ENCODE measurements at regions not wholly inside any gene's neighbourhood (a gene's known extent, or its start where the extent isn't known, plus 50 kb on each side); places are given as distances from the start of the nearest gene placed in this dataset.

DNA sequence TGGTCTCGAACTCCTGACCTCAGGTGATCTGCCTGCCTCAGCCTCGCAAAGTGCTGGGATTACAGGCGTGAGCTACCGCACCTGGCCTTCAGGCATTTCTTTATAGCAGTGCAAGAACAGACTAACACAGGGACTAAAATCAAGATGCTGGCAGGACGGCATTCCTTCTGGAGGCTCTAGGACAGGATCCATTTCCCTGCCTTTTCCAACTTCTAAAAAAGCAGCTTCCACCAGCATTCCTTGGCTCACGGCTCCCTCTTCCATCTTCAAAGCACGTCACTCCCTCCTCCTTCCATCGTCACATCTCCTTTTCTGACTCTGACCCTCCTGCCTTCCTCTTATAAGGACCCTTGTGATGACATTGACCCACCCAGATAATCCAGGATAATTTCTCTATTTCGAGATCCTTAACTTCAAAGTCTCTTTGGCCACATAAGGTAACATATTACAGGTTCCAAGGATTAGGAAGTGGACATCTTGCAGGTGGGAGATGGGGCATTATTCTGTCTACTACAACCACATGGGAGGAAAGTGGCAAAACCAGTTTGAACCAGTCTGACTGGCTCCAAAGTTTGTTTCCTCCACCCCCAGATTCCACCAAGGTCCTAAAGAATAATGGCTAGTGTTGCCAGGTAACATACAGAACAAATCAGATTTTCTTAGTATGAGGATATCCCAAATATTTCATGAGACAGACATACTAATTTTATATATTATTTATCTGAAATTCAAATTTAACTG is 172.5 kb downstream of the MN1 start:
- FAIRE-seq (no peak), DNase-seq (ENCODE audit: low read depth) (no peak)
- Mint-ChIP-seq H3K36me3 (ENCODE audit: low read depth, unreplicated experiment) (no peaks in the 10 kb centered on the region), H3K27me3 (ENCODE audit: low read depth, unreplicated experiment) (peaks cover 5% of the 10 kb centered on the region), H3K4me3 (ENCODE audit: unreplicated experiment) (no peak overlapping the region), H3K27ac (ENCODE audit: unreplicated experiment) (no peak overlapping the region), H3K9me3 (ENCODE audit: unreplicated experiment) (peaks cover 4% of the 10 kb centered on the region), H3K4me1 (ENCODE audit: low read depth, unreplicated experiment) (peaks cover 9% of the 10 kb centered on the region)
- Histone ChIP-seq H3K9ac (ENCODE audit: low read length) (no peak overlapping the region), H3K36me3 (ENCODE audit: insufficient read depth, low read length) (no peaks in the 10 kb centered on the region), H3K4me2 (ENCODE audit: low read length) (no peak overlapping the region), H2AFZ (ENCODE audit: low read depth, low read length) (no peak overlapping the region), H3K4me1 (ENCODE audit: insufficient read depth, low read length) (no peaks in the 10 kb centered on the region), H3K9me3 (ENCODE audit: insufficient read depth, low read depth, low read length) (no peaks in the 10 kb centered on the region), H3K4me3 (ENCODE audit: insufficient read depth, low read depth, low read length) (no peak overlapping the region), H3K27ac (ENCODE audit: low read depth, low read length) (no peak overlapping the region), H3K27me3 (ENCODE audit: insufficient read depth, low read length) (peaks cover 4% of the 10 kb centered on the region), H3K79me2 (ENCODE audit: insufficient read depth, low read length) (no peaks in the 10 kb centered on the region), H4K20me1 (ENCODE audit: insufficient read depth, low read length) (no peaks in the 10 kb centered on the region)
- TF ChIP-seq EZH2 (IDR thresholded peaks at IDR 0.05; ENCODE audit: insufficient read depth, low read length) (no peak), CTCF (IDR thresholded peaks at IDR 0.05; ENCODE audit: insufficient read depth, low read depth, low read length) (no peak)

- FAIRE-seq (no peak), DNase-seq (ENCODE audit: low read depth) (no peak)
- Histone ChIP-seq H3K9ac (ENCODE audit: low read length) (no peak overlapping the region), H3K4me1 (ENCODE audit: insufficient read depth, low read length) (no peaks in the 10 kb centered on the region), H4K20me1 (ENCODE audit: insufficient read depth, low read length) (no peaks in the 10 kb centered on the region), H2AFZ (ENCODE audit: low read depth, low read length) (no peak overlapping the region), H3K4me2 (ENCODE audit: low read length) (no peak overlapping the region), H3K9me3 (ENCODE audit: insufficient read depth, low read depth, low read length) (no peaks in the 10 kb centered on the region), H3K4me3 (ENCODE audit: insufficient read depth, low read depth, low read length) (no peak overlapping the region), H3K27ac (ENCODE audit: low read depth, low read length) (no peak overlapping the region), H3K79me2 (ENCODE audit: insufficient read depth, low read length) (no peaks in the 10 kb centered on the region), H3K27me3 (ENCODE audit: insufficient read depth, low read length) (peaks cover 4% of the 10 kb centered on the region), H3K36me3 (ENCODE audit: insufficient read depth, low read length) (no peaks in the 10 kb centered on the region)
- Mint-ChIP-seq H3K27ac (ENCODE audit: unreplicated experiment) (no peak overlapping the region), H3K4me3 (ENCODE audit: unreplicated experiment) (no peak overlapping the region), H3K36me3 (ENCODE audit: low read depth, unreplicated experiment) (no peaks in the 10 kb centered on the region), H3K27me3 (ENCODE audit: low read depth, unreplicated experiment) (peaks cover 5% of the 10 kb centered on the region), H3K9me3 (ENCODE audit: unreplicated experiment) (peaks cover 4% of the 10 kb centered on the region), H3K4me1 (ENCODE audit: low read depth, unreplicated experiment) (peaks cover 6% of the 10 kb centered on the region)
- no peak for TF ChIP-seq CTCF (IDR thresholded peaks at IDR 0.05; ENCODE audit: insufficient read depth, low read depth, low read length)
- no peak for TF ChIP-seq EZH2 (IDR thresholded peaks at IDR 0.05; ENCODE audit: insufficient read depth, low read length)
Observed at GRCh38 chr22:27629908-27630673, 171.5 kb downstream of the MN1 start.

DNA sequence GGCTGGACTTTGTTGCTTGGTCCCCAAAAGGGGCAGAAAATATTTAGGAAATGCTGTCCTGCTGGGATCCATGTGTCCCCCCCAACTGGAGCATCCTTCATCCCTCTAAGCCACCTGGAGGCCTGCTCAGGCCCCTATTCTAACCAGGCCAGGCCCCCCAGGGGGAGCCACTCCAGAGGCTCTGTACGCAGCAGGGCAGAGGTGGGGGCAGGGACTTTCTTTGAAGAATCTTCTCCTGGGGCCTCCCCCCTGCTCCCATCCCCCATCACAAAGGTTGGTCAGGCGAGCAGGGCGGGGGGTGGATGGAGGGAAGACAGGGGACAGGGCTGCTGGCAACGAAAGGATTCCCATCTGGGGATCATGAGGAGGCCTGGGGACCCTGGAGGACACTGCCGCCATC is 170.8 kb downstream of the MN1 start:
- Mint-ChIP-seq H3K27me3 (ENCODE audit: low read depth, unreplicated experiment) (peaks cover 11% of the 10 kb centered on the region), H3K36me3 (ENCODE audit: low read depth, unreplicated experiment) (no peaks in the 10 kb centered on the region), H3K4me1 (ENCODE audit: low read depth, unreplicated experiment) (peaks cover 6% of the 10 kb centered on the region), H3K9me3 (ENCODE audit: unreplicated experiment) (peaks cover 4% of the 10 kb centered on the region), H3K4me3 (ENCODE audit: unreplicated experiment) (no peak overlapping the region), H3K27ac (ENCODE audit: unreplicated experiment) (no peak overlapping the region)
- Histone ChIP-seq H3K9ac (ENCODE audit: low read length) (no peak overlapping the region), H3K4me2 (ENCODE audit: low read length) (no peak overlapping the region), H3K27me3 (ENCODE audit: insufficient read depth, low read length) (peaks cover 4% of the 10 kb centered on the region), H2AFZ (ENCODE audit: low read depth, low read length) (no peak overlapping the region), H3K27ac (ENCODE audit: low read depth, low read length) (no peak overlapping the region), H3K36me3 (ENCODE audit: insufficient read depth, low read length) (no peaks in the 10 kb centered on the region), H3K9me3 (ENCODE audit: insufficient read depth, low read depth, low read length) (no peaks in the 10 kb centered on the region), H3K4me3 (ENCODE audit: insufficient read depth, low read depth, low read length) (no peak overlapping the region), H3K79me2 (ENCODE audit: insufficient read depth, low read length) (no peaks in the 10 kb centered on the region), H3K4me1 (ENCODE audit: insufficient read depth, low read length) (no peaks in the 10 kb centered on the region), H4K20me1 (ENCODE audit: insufficient read depth, low read length) (no peaks in the 10 kb centered on the region)
- DNase-seq (ENCODE audit: low read depth) (no peak), FAIRE-seq (no peak)
- TF ChIP-seq EZH2 (IDR thresholded peaks at IDR 0.05; ENCODE audit: insufficient read depth, low read length) (no peak), CTCF (IDR thresholded peaks at IDR 0.05; ENCODE audit: insufficient read depth, low read depth, low read length) (no peak)

Measured in astrocyte (in vitro differentiated cells and primary cell).